ENCODE measurements at regions not wholly inside any gene's neighbourhood (a gene's known extent, or its start where the extent isn't known, plus 50 kb on each side); places are given as distances from the start of the nearest gene placed in this dataset.

- no peak for TF ChIP-seq CTCF (IDR thresholded peaks at IDR 0.05)
- TF ChIP-seq POLR2A (IDR thresholded peaks at IDR 0.05): no peak
- TF ChIP-seq POLR2AphosphoS5 (IDR thresholded peaks at IDR 0.05): no peak
Measured at GRCh38 chr18:56107821-56108477, 520.0 kb upstream of the TCF4 start.

All from prostate gland (tissue), 2 donors.